HepG2 (cell line): ENCODE measurements at regions not wholly inside any gene's neighbourhood (a gene's known extent, or its start where the extent isn't known, plus 50 kb on each side); places are given as distances from the start of the nearest gene placed in this dataset.

Experiments used
- ATAC-seq: fragments of 200-7000 bp; cut with Tn5 transposase; 3 replicates; pipeline ENCODE4 v1.9.1; 2020; ENCODE audit warnings: mild to moderate bottlenecking, moderate library complexity
- BruUV-seq: library from RNA; stranded (reverse); fragments of 400-500 nt; replicated peaks from 2 replicates; lab custom pipeline; 2021; lab: Mats Ljungman, UMichigan
- CTCF ChIA-PET: fragments of 300-600 bp; formaldehyde crosslinking; extraction: SDS; loops from one replicate; lab custom pipeline; 2021; ENCODE audit warnings: low total read pairs, inconsistent platforms, low intra/inter-chr PET ratio; lab: Yijun Ruan, JAX
- POLR2A ChIA-PET: fragments of 350-600 bp; sonication (Branson Sonifier 250); formaldehyde crosslinking; loops from one replicate; lab custom pipeline; 2020; ENCODE audit warnings: antibody characterized with exemption, inconsistent platforms; lab: Yijun Ruan, JAX
- DNase-seq: peaks from one replicate; pipeline ENCODE4 v3.0.0-alpha.2; 2015; ENCODE audit warnings: low spot score
- FAIRE-seq: peaks from 3 replicates; lab custom pipeline; 2011; peaks lifted over from hg19 to GRCh38; lab: Jason Lieb, UNC
- H2AFZ ChIP-seq: one replicate; pipeline ENCODE4 v1.6.1; 2011; ENCODE audit warnings: low read length, inconsistent platforms
- H3K27ac ChIP-seq: fragments of 300-600 bp; 3 replicates; pipeline ENCODE4 v1.8.0; 2011; ENCODE audit warnings: mixed run types, mild to moderate bottlenecking, mixed read lengths, low read length, inconsistent platforms; ENCODE audit not compliant: insufficient read depth; ENCODE audit errors: extremely low read length
- H3K27me3 ChIP-seq, 2 experiments: fragments of 200-600 bp in 1 of 2; 2 replicates in 1 of 2; 3 replicates in 1 of 2; pipeline versions ENCODE4 v1.6.0 to v1.8.0; 2011; ENCODE audit warnings: low read length in 2 of 2, mild to moderate bottlenecking in 2 of 2, moderate library complexity in 2 of 2, inconsistent platforms in 1 of 2; ENCODE audit not compliant: insufficient read depth in 2 of 2, control insufficient read depth in 1 of 2
- H3K36me3 ChIP-seq, 2 experiments: fragments of 200-600 bp in 1 of 2; replicated peaks in 1 of 2; 2 replicates in 1 of 2; 3 replicates in 1 of 2; pipeline versions ENCODE4 v1.5.1 to v1.8.0; 2011; ENCODE audit warnings: low read length in 2 of 2, inconsistent platforms in 1 of 2; ENCODE audit not compliant: insufficient read depth in 2 of 2, control insufficient read depth in 1 of 2
- H3K4me1 ChIP-seq: 2 replicates; pipeline ENCODE4 v1.5.1; 2012; ENCODE audit warnings: low read length, inconsistent platforms; ENCODE audit not compliant: insufficient read depth
- H3K4me2 ChIP-seq: 2 replicates; pipeline ENCODE4 v1.6.0; 2011; ENCODE audit warnings: low read depth, low read length, inconsistent platforms
- H3K4me3 ChIP-seq, 3 experiments: fragments of 200-600 bp in 1 of 3; sonication (generic), shearing (Covaris generic) in 1 of 3; replicated peaks in 1 of 3; 2 replicates each; pipeline ENCODE4 v1.5.1; 2011 to 2016; ENCODE audit warnings: low read length in 3 of 3, inconsistent platforms in 2 of 3, low read depth in 2 of 3, mild to moderate bottlenecking in 2 of 3, control low read depth in 1 of 3, mixed read lengths in 1 of 3; ENCODE audit not compliant: insufficient read depth in 1 of 3
- H3K79me2 ChIP-seq: one replicate; pipeline ENCODE4 v1.6.1; 2011; ENCODE audit warnings: low read length, inconsistent platforms; ENCODE audit not compliant: insufficient read depth
- H3K9ac ChIP-seq: 2 replicates; pipeline ENCODE4 v1.6.0; 2011; ENCODE audit warnings: mild to moderate bottlenecking, low read depth, low read length, inconsistent platforms; ENCODE audit not compliant: insufficient read depth
- H3K9me3 ChIP-seq: 2 replicates; pipeline ENCODE4 v1.5.1; 2012; ENCODE audit warnings: mild to moderate bottlenecking, low read length
- H4K20me1 ChIP-seq: 2 replicates; pipeline ENCODE4 v1.6.0; 2011; ENCODE audit warnings: inconsistent platforms, mild to moderate bottlenecking, low read length, moderate library complexity; ENCODE audit not compliant: insufficient read depth
- FOXO1 ChIP-seq: sonication (generic); formaldehyde crosslinking; IDR thresholded peaks from 2 replicates; pipeline ENCODE4 v1.4.0; 2020; ENCODE audit warnings: missing genetic modification reagents
- FOXP1 ChIP-seq, 2 experiments: fragments of 450-650 bp in 1 of 2; IDR thresholded peaks; 2 replicates each; pipeline ENCODE4 v1.6.1; 2017 to 2018; ENCODE audit warnings: antibody characterized with exemption in 1 of 2
- FOXP4 ChIP-seq: sonication (generic); formaldehyde crosslinking; IDR thresholded peaks from 2 replicates; pipeline ENCODE4 v1.4.0; 2020; ENCODE audit warnings: missing genetic modification reagents
- HBP1 ChIP-seq: IDR thresholded peaks from 2 replicates; pipeline ENCODE4 v1.6.1; 2016; ENCODE audit warnings: low read depth, control low read depth
- KDM1A ChIP-seq: IDR thresholded peaks from 2 replicates; pipeline ENCODE4 v1.6.1; 2016; ENCODE audit warnings: missing compliant biosample characterization
- MLXIP ChIP-seq: sonication (generic); formaldehyde crosslinking; IDR thresholded peaks from 2 replicates; pipeline ENCODE4 v1.9.0; 2021; ENCODE audit warnings: missing genetic modification reagents, borderline replicate concordance
- SALL2 ChIP-seq: sonication (generic); formaldehyde crosslinking; IDR thresholded peaks from 2 replicates; pipeline ENCODE4 v1.8.1; 2023; ENCODE audit warnings: mild to moderate bottlenecking, missing genetic modification reagents, inconsistent platforms
- SP2 ChIP-seq: sonication (generic); formaldehyde crosslinking; IDR thresholded peaks from 2 replicates; pipeline ENCODE4 v1.5.1; 2020; ENCODE audit warnings: mild to moderate bottlenecking, missing genetic modification reagents
- TBX2 ChIP-seq: sonication (generic); formaldehyde crosslinking; IDR thresholded peaks from 2 replicates; pipeline ENCODE4 v1.5.0; 2020; ENCODE audit warnings: missing genetic modification reagents, mild to moderate bottlenecking, borderline replicate concordance
- THAP11 ChIP-seq: IDR thresholded peaks from 2 replicates; pipeline ENCODE4 v1.6.1; 2016; ENCODE audit warnings: missing biosample characterization, missing genetic modification reagents
- ZNF207 ChIP-seq: fragments of 450-650 bp; IDR thresholded peaks from 2 replicates; pipeline ENCODE4 v1.6.1; 2016; ENCODE audit warnings: antibody characterized with exemption, borderline replicate concordance
- ZNF414 ChIP-seq: sonication (generic); formaldehyde crosslinking; IDR thresholded peaks from 2 replicates; pipeline ENCODE4 v1.5.0; 2020; ENCODE audit warnings: missing genetic modification reagents
- ZNF780A ChIP-seq: sonication (generic); formaldehyde crosslinking; IDR thresholded peaks from 2 replicates; pipeline ENCODE4 v1.8.0; 2022; ENCODE audit warnings: mild to moderate bottlenecking, missing genetic modification reagents, moderate library complexity
- ZSCAN31 ChIP-seq: sonication (generic); formaldehyde crosslinking; IDR thresholded peaks from 2 replicates; pipeline ENCODE4 v1.5.0; 2020; ENCODE audit warnings: low read depth, mild to moderate bottlenecking, missing genetic modification reagents
- ZUFSP ChIP-seq: sonication (generic); formaldehyde crosslinking; IDR thresholded peaks from 2 replicates; pipeline ENCODE4 v1.9.0; 2021; ENCODE audit warnings: missing genetic modification reagents, mild to moderate bottlenecking, borderline replicate concordance
- WGBS: methylation state at CpG from one replicate; pipeline ENCODE4 v1.1.6; 2017; ENCODE audit warnings: low lambda C conversion rate; 5-methylcytosine and 5-hydroxymethylcytosine counted together
- in situ Hi-C: cut with HindIII; loops from 2 replicates; pipeline ENCODE4 v1.10.0; 2017; ENCODE audit warnings: low pct_unique_long_range_greater_than_20kb; ENCODE audit not compliant: extremely low pct_ligation_motif_present
- intact Hi-C: fragments of 100-400 bp; cut with micrococcal nuclease; formaldehyde crosslinking; loops from one replicate; pipeline ENCODE4 v1.10.0; 2022; ENCODE audit not compliant: unreplicated experiment

- TF ChIP-seq KDM1A (CRISPR knock-in tag) (no peak), ZSCAN31 (no peak), SP2 (CRISPR knock-in tag) (no peak), TBX2 (CRISPR knock-in tag) (no peak), ZNF414 (CRISPR knock-in tag) (no peak)
- TF ChIP-seq, all 625 proteins: peak for 12
Observed at GRCh38 chr12:54744590-54744989, 96.4 kb upstream of the DCD start (continued).

- Histone ChIP-seq H3K9ac (no peak overlapping the region), H2AFZ (no peak overlapping the region), H3K4me2 (no peak overlapping the region), H3K4me3 (no peak overlapping the region), H3K27me3 (no peaks in the 10 kb centered on the region), H4K20me1 (no peaks in the 10 kb centered on the region), H3K36me3 (no peaks in the 10 kb centered on the region), H3K27ac (no peak overlapping the region), H3K79me2 (no peaks in the 10 kb centered on the region), H3K4me1 (no peaks in the 10 kb centered on the region), H3K9me3 (peaks cover 10% of the 10 kb centered on the region; the same call in 1 of the 2 replicates)
- in situ Hi-C loops, result no loop called here
- DNase-seq, result no peak
- intact Hi-C loops, result no loop called here
- FAIRE-seq, result no peak
- BruUV-seq, result no TSS peak
- 0% methylated on average over 1 of the region's 1 CpG for WGBS
- POLR2A ChIA-PET, result no interaction called here
- ATAC-seq, result no peak
- CTCF ChIA-PET, result no interaction called here
- no peak for TF ChIP-seq MLXIP
- TF ChIP-seq THAP11 (CRISPR knock-in tag), result no peak
- TF ChIP-seq ZNF780A, result no peak
- TF ChIP-seq ZUFSP, result no peak
- no peak for TF ChIP-seq FOXO1 (CRISPR knock-in tag)
- no peak for TF ChIP-seq FOXP4 (CRISPR knock-in tag)
- TF ChIP-seq ZNF207, result no peak
- no peak for TF ChIP-seq FOXP1 (IDR thresholded peaks at IDR 0.05)
- no peak for TF ChIP-seq FOXP1 (CRISPR knock-in tag; IDR thresholded peaks at IDR 0.05)
- no peak for TF ChIP-seq HBP1 (CRISPR knock-in tag)
- no peak for TF ChIP-seq SALL2 (CRISPR knock-in tag)
Observed at GRCh38 chr12:54740882-54741281, 92.7 kb upstream of the DCD start.
